Neural progenitor cell (in vitro differentiated cells): ENCODE measurements at regions not wholly inside any gene's neighbourhood (a gene's known extent, or its start where the extent isn't known, plus 50 kb on each side); places are given as distances from the start of the nearest gene placed in this dataset.

Experiments
- EZH2 ChIP-seq: fragments of 200-600 bp; sonication (generic); IDR thresholded peaks from 2 replicates; pipeline ENCODE4 v1.6.1; 2017; ENCODE audit warnings: antibody characterized with exemption, mild to moderate bottlenecking, moderate library complexity
- TF ChIP-seq, protein P1 (sequence below): fragments of 200-600 bp; sonication (generic); IDR thresholded peaks from 2 replicates; pipeline ENCODE4 v1.5.1; 2017; ENCODE audit warnings: antibody characterized with exemption, mild to moderate bottlenecking

DNA sequence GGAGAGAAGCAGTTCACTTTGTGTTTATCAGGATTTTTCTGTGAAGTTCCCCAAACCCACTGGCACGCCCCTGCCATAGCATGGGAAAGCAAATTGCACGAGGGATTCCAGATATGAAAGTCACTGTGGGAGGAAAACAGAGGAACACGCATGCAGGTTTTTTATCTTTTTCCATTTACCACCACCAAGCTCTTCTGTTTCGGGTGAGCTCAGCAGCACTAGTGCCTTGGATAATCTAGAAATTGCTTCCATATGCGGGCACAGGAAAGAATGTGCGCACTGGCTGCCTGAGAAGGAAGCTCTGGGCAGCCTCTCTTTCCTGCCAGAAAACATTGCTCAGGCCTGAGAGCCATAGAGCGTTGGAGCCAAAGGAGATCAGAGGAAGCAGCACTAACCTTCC is 65.9 kb upstream of the WIPF1 start:
- TF ChIP-seq, protein P1, sequence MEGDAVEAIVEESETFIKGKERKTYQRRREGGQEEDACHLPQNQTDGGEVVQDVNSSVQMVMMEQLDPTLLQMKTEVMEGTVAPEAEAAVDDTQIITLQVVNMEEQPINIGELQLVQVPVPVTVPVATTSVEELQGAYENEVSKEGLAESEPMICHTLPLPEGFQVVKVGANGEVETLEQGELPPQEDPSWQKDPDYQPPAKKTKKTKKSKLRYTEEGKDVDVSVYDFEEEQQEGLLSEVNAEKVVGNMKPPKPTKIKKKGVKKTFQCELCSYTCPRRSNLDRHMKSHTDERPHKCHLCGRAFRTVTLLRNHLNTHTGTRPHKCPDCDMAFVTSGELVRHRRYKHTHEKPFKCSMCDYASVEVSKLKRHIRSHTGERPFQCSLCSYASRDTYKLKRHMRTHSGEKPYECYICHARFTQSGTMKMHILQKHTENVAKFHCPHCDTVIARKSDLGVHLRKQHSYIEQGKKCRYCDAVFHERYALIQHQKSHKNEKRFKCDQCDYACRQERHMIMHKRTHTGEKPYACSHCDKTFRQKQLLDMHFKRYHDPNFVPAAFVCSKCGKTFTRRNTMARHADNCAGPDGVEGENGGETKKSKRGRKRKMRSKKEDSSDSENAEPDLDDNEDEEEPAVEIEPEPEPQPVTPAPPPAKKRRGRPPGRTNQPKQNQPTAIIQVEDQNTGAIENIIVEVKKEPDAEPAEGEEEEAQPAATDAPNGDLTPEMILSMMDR: no peak
- TF ChIP-seq EZH2: no peak
